Amniotic epithelial cell (primary cell): ENCODE measurements at regions not wholly inside any gene's neighbourhood (a gene's known extent, or its start where the extent isn't known, plus 50 kb on each side); places are given as distances from the start of the nearest gene placed in this dataset.

Source experiments
- DNase-seq: peaks from one replicate; pipeline ENCODE4 v3.0.0-alpha.2; 2010; ENCODE audit warnings: low read depth

- no peak for DNase-seq
These were observed 81.7 kb upstream of the SEC11C start for GRCh38 chr18:59057969-59058368.

GRCh38 chr18:59059140-59059539, 80.5 kb upstream of the SEC11C start:
- DNase-seq = no peak

GRCh38 chr18:59060551-59060950, 79.1 kb upstream of the SEC11C start:
- DNase-seq = no peak

GRCh38 chr18:59061914-59062642, 77.6 kb upstream of the SEC11C start:
- DNase-seq = no peak

GRCh38 chr18:59062643-59063006, 77.1 kb upstream of the SEC11C start:
- DNase-seq = no peak

GRCh38 chr18:59063300-59063906, 76.3 kb upstream of the SEC11C start:
- no peak for DNase-seq

GRCh38 chr18:59063912-59064311, 75.8 kb upstream of the SEC11C start:
- DNase-seq = no peak

- no peak for DNase-seq
These were observed 74.0 kb upstream of the SEC11C start for GRCh38 chr18:59065684-59066083.

- no peak for DNase-seq
These were observed 71.8 kb upstream of the SEC11C start for GRCh38 chr18:59067873-59068272.

GRCh38 chr18:59068276-59069071, 71.2 kb upstream of the SEC11C start:
- no peak for DNase-seq

GRCh38 chr18:59070181-59070912, 69.3 kb upstream of the SEC11C start:
- DNase-seq = peak; percentile 66

GRCh38 chr18:59072727-59073421, 66.8 kb upstream of the SEC11C start:
- no peak for DNase-seq

- DNase-seq = no peak
These were observed 63.8 kb upstream of the SEC11C start for GRCh38 chr18:59075923-59076322.

GRCh38 chr18:59079264-59079663, 60.4 kb upstream of the SEC11C start:
- no peak for DNase-seq

- peak; percentile 15 for DNase-seq
These were observed 59.8 kb upstream of the SEC11C start for GRCh38 chr18:59079687-59080501.

- DNase-seq = no peak
These were observed 56.4 kb upstream of the SEC11C start for GRCh38 chr18:59083136-59083818.

- DNase-seq = no peak
These were observed 54.4 kb upstream of the SEC11C start for GRCh38 chr18:59085126-59085794.

GRCh38 chr18:59085797-59086196, 53.9 kb upstream of the SEC11C start:
- DNase-seq = peak; percentile 84

- DNase-seq = no peak
These were observed 53.2 kb upstream of the SEC11C start for GRCh38 chr18:59086522-59086921.

- DNase-seq = peak; percentile 24
These were observed 52.3 kb upstream of the SEC11C start for GRCh38 chr18:59087391-59087790.
